ENCODE measurements at regions not wholly inside any gene's neighbourhood (a gene's known extent, or its start where the extent isn't known, plus 50 kb on each side); places are given as distances from the start of the nearest gene placed in this dataset.

GRCh38 chr1:86296305-86297205 is 99.6 kb downstream of the ODF2L start:
- no peaks in the 10 kb centered on the region for H3K4me1 ChIP-seq (ENCODE audit: control insufficient read depth, insufficient read depth, low read length)
- 80% methylated on average over 2 of the region's 7 CpGs for WGBS (ENCODE audit: insufficient coverage)
- H3K36me3 ChIP-seq (ENCODE audit: control insufficient read depth, insufficient read depth, low read length) = no peaks in the 10 kb centered on the region
- H3K27ac ChIP-seq (ENCODE audit: low read depth, low read length) = no peak overlapping the region
- DNase-seq (ENCODE audit: low read depth in 4 of 6, low spot score in 6 of 6) = no peak
- H3K27me3 ChIP-seq (ENCODE audit: control insufficient read depth, insufficient read depth, low read length) = no peaks in the 10 kb centered on the region
- no peaks in the 10 kb centered on the region for H3K9me3 ChIP-seq (ENCODE audit: control insufficient read depth, insufficient read depth, low read length)
- no peak overlapping the region for H3K4me3 ChIP-seq (ENCODE audit: low read depth, low read length)

DNA sequence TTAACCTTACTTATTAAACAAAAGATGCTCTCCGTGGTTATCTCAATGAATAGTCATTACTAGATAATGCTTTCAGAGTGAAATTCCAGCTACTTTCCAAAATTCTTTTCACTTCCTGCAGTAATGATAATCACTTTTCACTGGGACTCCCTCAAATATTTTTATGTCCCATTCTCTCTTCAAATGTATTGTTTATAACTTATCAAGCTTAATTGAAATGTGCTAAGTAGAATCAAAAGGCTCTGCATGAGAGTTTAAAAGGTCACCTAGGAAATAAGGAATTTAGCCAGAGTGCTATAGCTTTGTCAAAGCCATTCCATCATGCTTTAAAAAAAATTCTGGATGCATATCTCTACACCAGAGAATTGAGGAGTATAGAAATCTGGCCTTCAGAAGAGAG is 106.4 kb downstream of the ODF2L start:
- Histone ChIP-seq H3K27me3 (ENCODE audit: control insufficient read depth, insufficient read depth, low read length) (no peaks in the 10 kb centered on the region), H3K27ac (ENCODE audit: low read depth, low read length) (no peak overlapping the region), H3K4me3 (ENCODE audit: low read depth, low read length) (no peak overlapping the region), H3K4me1 (ENCODE audit: control insufficient read depth, insufficient read depth, low read length) (no peaks in the 10 kb centered on the region), H3K36me3 (ENCODE audit: control insufficient read depth, insufficient read depth, low read length) (no peaks in the 10 kb centered on the region), H3K9me3 (ENCODE audit: control insufficient read depth, insufficient read depth, low read length) (no peaks in the 10 kb centered on the region)
- DNase-seq (ENCODE audit: low read depth in 4 of 6, low spot score in 6 of 6) = no peak
- no CpG with 5 or more reads among the region's 1 CpG for WGBS (ENCODE audit: insufficient coverage)

- DNase-seq (ENCODE audit: low read depth in 4 of 6, low spot score in 6 of 6) = peak in 1 of 6 donors; percentile 13
- H3K9me3 ChIP-seq (ENCODE audit: control insufficient read depth, insufficient read depth, low read length) = no peaks in the 10 kb centered on the region
- H3K4me3 ChIP-seq (ENCODE audit: low read depth, low read length) = no peak overlapping the region
- no peaks in the 10 kb centered on the region for H3K4me1 ChIP-seq (ENCODE audit: control insufficient read depth, insufficient read depth, low read length)
- H3K27me3 ChIP-seq (ENCODE audit: control insufficient read depth, insufficient read depth, low read length) = no peaks in the 10 kb centered on the region
- H3K27ac ChIP-seq (ENCODE audit: low read depth, low read length) = no peak overlapping the region
- H3K36me3 ChIP-seq (ENCODE audit: control insufficient read depth, insufficient read depth, low read length) = no peaks in the 10 kb centered on the region
These were observed 107.0 kb downstream of the ODF2L start for GRCh38 chr1:86289161-86289560.

GRCh38 chr1:86288586-86289147 is 107.5 kb downstream of the ODF2L start:
- Histone ChIP-seq H3K27ac (ENCODE audit: low read depth, low read length) (no peak overlapping the region), H3K27me3 (ENCODE audit: control insufficient read depth, insufficient read depth, low read length) (no peaks in the 10 kb centered on the region), H3K4me1 (ENCODE audit: control insufficient read depth, insufficient read depth, low read length) (no peaks in the 10 kb centered on the region), H3K9me3 (ENCODE audit: control insufficient read depth, insufficient read depth, low read length) (no peaks in the 10 kb centered on the region), H3K4me3 (ENCODE audit: low read depth, low read length) (no peak overlapping the region), H3K36me3 (ENCODE audit: control insufficient read depth, insufficient read depth, low read length) (no peaks in the 10 kb centered on the region)
- DNase-seq (ENCODE audit: low read depth in 4 of 6, low spot score in 6 of 6) = no peak
- 97% methylated on average over 5 of the region's 6 CpGs for WGBS (ENCODE audit: insufficient coverage)

- WGBS (ENCODE audit: insufficient coverage) = no CpG with 5 or more reads among the region's 4 CpGs
- no peak overlapping the region for H3K27ac ChIP-seq (ENCODE audit: low read depth, low read length)
- no peaks in the 10 kb centered on the region for H3K9me3 ChIP-seq (ENCODE audit: control insufficient read depth, insufficient read depth, low read length)
- H3K4me1 ChIP-seq (ENCODE audit: control insufficient read depth, insufficient read depth, low read length) = no peaks in the 10 kb centered on the region
- H3K4me3 ChIP-seq (ENCODE audit: low read depth, low read length) = no peak overlapping the region
- H3K36me3 ChIP-seq (ENCODE audit: control insufficient read depth, insufficient read depth, low read length) = no peaks in the 10 kb centered on the region
- H3K27me3 ChIP-seq (ENCODE audit: control insufficient read depth, insufficient read depth, low read length) = no peaks in the 10 kb centered on the region
- peak in 1 of 6 donors; percentile 52 for DNase-seq (ENCODE audit: low read depth in 4 of 6, low spot score in 6 of 6)
These were observed 110.3 kb downstream of the ODF2L start for GRCh38 chr1:86285796-86286195.

DNA sequence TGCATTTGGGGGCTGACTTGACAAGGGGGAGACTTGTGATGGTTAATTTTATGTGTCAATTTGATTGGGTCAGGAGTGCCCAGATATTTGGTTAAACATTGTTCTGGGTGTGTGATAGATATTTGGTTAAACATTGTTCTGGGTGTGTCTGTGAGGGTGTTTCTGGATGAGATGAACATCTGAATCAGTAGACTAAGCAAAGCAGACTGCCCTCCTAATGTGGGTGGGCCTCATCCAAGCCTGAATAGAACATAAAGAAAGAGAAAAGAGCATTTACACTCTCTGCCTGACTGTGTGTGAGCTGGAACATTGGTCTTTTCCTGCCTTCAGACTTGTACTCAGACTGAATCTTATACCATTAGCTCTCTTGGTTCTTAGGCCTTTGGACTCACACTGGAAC is 113.5 kb downstream of the ODF2L start:
- H3K4me1 ChIP-seq (ENCODE audit: control insufficient read depth, insufficient read depth, low read length) = no peaks in the 10 kb centered on the region
- no peak overlapping the region for H3K27ac ChIP-seq (ENCODE audit: low read depth, low read length)
- H3K36me3 ChIP-seq (ENCODE audit: control insufficient read depth, insufficient read depth, low read length) = no peaks in the 10 kb centered on the region
- H3K27me3 ChIP-seq (ENCODE audit: control insufficient read depth, insufficient read depth, low read length) = no peaks in the 10 kb centered on the region
- no peak for DNase-seq (ENCODE audit: low read depth in 4 of 6, low spot score in 6 of 6)
- no peaks in the 10 kb centered on the region for H3K9me3 ChIP-seq (ENCODE audit: control insufficient read depth, insufficient read depth, low read length)
- no peak overlapping the region for H3K4me3 ChIP-seq (ENCODE audit: low read depth, low read length)

- no peaks in the 10 kb centered on the region for H3K27me3 ChIP-seq (ENCODE audit: control insufficient read depth, insufficient read depth, low read length)
- H3K9me3 ChIP-seq (ENCODE audit: control insufficient read depth, insufficient read depth, low read length) = no peaks in the 10 kb centered on the region
- no peak overlapping the region for H3K4me3 ChIP-seq (ENCODE audit: low read depth, low read length)
- H3K4me1 ChIP-seq (ENCODE audit: control insufficient read depth, insufficient read depth, low read length) = no peaks in the 10 kb centered on the region
- no peak overlapping the region for H3K27ac ChIP-seq (ENCODE audit: low read depth, low read length)
- WGBS (ENCODE audit: insufficient coverage) = 80% methylated on average over 1 of the region's 4 CpGs
- H3K36me3 ChIP-seq (ENCODE audit: control insufficient read depth, insufficient read depth, low read length) = no peaks in the 10 kb centered on the region
- DNase-seq (ENCODE audit: low read depth in 4 of 6, low spot score in 6 of 6) = peak in 2 of 6 donors; percentile 3 to 27
These were observed 118.2 kb downstream of the ODF2L start for GRCh38 chr1:86277936-86278335.

GRCh38 chr1:86273066-86273465 is 116.5 kb upstream of the COL24A1 start:
- no peaks in the 10 kb centered on the region for H3K9me3 ChIP-seq (ENCODE audit: control insufficient read depth, insufficient read depth, low read length)
- no peak overlapping the region for H3K4me3 ChIP-seq (ENCODE audit: low read depth, low read length)
- DNase-seq (ENCODE audit: low read depth in 4 of 6, low spot score in 6 of 6) = no peak
- H3K27ac ChIP-seq (ENCODE audit: low read depth, low read length) = no peak overlapping the region
- H3K27me3 ChIP-seq (ENCODE audit: control insufficient read depth, insufficient read depth, low read length) = no peaks in the 10 kb centered on the region
- no peaks in the 10 kb centered on the region for H3K36me3 ChIP-seq (ENCODE audit: control insufficient read depth, insufficient read depth, low read length)
- H3K4me1 ChIP-seq (ENCODE audit: control insufficient read depth, insufficient read depth, low read length) = no peaks in the 10 kb centered on the region

- H3K4me3 ChIP-seq (ENCODE audit: low read depth, low read length) = no peak overlapping the region
- H3K36me3 ChIP-seq (ENCODE audit: control insufficient read depth, insufficient read depth, low read length) = no peaks in the 10 kb centered on the region
- no CpG with 5 or more reads among the region's 3 CpGs for WGBS (ENCODE audit: insufficient coverage)
- H3K4me1 ChIP-seq (ENCODE audit: control insufficient read depth, insufficient read depth, low read length) = no peaks in the 10 kb centered on the region
- no peak for DNase-seq (ENCODE audit: low read depth in 4 of 6, low spot score in 6 of 6)
- H3K9me3 ChIP-seq (ENCODE audit: control insufficient read depth, insufficient read depth, low read length) = no peaks in the 10 kb centered on the region
- H3K27ac ChIP-seq (ENCODE audit: low read depth, low read length) = no peak overlapping the region
- no peaks in the 10 kb centered on the region for H3K27me3 ChIP-seq (ENCODE audit: control insufficient read depth, insufficient read depth, low read length)
These were observed 115.5 kb upstream of the COL24A1 start for GRCh38 chr1:86272083-86272482.

GRCh38 chr1:86271046-86271445 is 114.5 kb upstream of the COL24A1 start:
- Histone ChIP-seq H3K27ac (ENCODE audit: low read depth, low read length) (no peak overlapping the region), H3K36me3 (ENCODE audit: control insufficient read depth, insufficient read depth, low read length) (no peaks in the 10 kb centered on the region), H3K9me3 (ENCODE audit: control insufficient read depth, insufficient read depth, low read length) (no peaks in the 10 kb centered on the region), H3K27me3 (ENCODE audit: control insufficient read depth, insufficient read depth, low read length) (no peaks in the 10 kb centered on the region), H3K4me3 (ENCODE audit: low read depth, low read length) (no peak overlapping the region), H3K4me1 (ENCODE audit: control insufficient read depth, insufficient read depth, low read length) (no peaks in the 10 kb centered on the region)
- WGBS (ENCODE audit: insufficient coverage) = no CpG with 5 or more reads among the region's 2 CpGs
- no peak for DNase-seq (ENCODE audit: low read depth in 4 of 6, low spot score in 6 of 6)
